GF-D8 (cell line): ENCODE measurements at regions not wholly inside any gene's neighbourhood (a gene's known extent, or its start where the extent isn't known, plus 50 kb on each side); places are given as distances from the start of the nearest gene placed in this dataset.
"Not testable (repeated sequence)": the region's sequence is repeated elsewhere in the genome, so short reads cannot be mapped to it uniquely, and the experiment has no call there.

ENCODE experiments used
- DNase-seq: peaks from one replicate; lab custom pipeline; 2025; lab: John Stamatoyannopoulos, UW

DNA sequence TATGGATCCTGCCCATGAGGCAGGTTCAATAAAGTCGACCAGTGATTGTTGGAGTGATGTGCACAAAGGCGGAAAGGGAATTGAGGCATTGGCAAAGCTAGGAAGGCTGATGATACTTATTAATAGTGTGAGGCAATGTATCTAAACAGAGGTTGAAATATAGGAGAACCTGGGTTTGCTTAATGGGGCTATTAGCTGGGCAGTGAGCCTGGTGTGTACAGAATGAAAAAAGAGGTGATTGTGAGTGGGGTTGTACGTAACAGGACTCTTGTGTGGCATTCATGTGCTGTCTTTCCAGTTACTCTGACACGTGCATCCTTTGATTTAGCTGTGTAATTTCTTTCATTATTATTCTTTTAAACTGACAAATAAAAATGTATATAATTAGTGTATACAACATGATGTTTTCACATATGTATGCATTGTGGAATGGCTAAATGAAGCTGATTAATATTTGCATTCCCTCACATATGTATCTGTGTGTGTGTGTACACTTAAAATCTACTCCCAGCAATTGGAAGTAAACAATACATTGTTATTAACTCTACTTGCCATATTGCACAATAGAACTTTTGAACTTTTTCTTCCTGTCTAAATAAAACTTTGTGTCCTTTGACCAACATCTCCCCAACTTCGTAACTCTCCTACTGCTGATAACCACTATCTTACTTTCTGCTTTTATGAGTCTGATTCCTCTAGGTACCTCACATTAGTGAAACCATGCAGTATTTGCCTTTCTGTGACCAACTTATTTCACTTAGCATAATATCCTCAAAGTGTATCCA, 220.5 kb upstream of the SLC35B3 start:
- DNase-seq, result no peak

DNA sequence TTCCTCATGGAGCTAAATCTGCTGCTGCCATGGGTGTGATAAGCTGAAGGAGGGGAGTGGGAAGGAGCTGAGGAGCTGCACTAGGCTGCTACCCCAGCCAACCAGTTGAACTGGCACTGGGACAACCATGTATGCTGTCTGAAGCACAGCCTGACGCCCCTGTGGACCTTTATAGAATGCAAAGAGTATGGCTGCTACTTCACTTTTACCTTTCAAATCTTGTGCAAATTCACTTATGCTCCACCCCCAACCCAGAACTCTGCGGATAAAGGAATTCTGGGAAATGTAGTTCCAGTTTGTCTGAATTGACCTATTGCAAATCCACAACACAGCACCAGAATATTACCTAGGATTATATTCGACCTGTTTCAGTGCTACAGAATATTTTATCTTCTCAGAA, 217.4 kb upstream of the SLC35B3 start:
- DNase-seq, result no peak

DNA sequence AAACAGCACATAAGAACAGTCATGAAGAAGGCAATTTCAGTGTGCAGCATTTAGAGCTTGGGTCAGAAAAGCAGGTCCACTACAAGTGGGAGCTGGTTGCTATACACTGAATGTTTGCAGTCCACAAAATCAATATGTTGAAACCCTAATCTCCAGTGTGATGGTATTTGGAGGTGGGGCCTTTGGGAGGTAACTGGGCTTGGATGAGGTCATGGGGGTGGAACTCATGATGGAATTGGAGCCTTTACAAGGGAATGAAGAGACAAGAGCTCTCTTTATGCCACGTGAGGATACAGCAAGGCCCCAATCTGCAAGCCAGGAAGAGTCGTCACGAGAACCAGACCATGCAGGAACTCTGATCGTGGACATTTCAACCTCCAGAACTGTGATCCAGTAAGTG, 216.7 kb upstream of the SLC35B3 start:
- no peak for DNase-seq

DNA sequence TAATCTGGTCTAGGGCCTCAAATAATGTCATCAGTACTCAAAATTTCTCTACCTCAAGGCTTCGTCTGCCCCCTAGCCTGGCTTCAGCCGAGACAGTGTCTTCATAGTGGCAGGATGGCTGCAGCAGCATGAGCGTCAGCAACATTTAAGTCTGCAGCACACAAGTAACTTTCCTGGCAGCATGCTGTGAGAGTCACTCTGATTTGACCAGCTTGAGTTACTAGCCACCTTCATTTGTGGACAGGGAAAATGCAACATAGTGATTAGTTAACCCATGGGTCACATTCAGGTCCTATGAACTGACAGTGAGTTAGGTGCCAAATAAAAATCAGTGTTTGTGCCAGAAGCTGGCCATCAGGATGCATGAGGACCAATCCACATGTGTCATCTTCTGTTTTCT, 209.9 kb upstream of the SLC35B3 start:
- no peak for DNase-seq

DNA sequence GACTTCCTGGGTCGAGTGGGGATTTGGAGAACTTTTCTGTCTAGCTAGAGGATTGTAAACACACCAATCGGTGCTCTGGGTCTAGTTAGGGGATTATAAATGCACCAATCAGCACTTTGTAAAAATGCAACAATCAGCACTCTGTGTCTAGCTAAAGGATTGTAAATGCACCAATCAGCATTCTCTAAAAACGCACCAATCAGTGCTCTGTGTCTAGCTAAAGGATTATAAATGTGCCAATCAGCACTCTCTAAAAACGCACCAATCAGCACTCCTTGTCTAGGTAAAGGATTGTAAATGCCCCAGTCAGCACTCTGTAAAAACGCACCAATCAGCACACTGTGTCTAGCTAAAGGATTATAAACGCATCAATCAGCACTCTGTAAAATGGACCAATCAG, 209.0 kb upstream of the SLC35B3 start:
- DNase-seq, result no peak

DNA sequence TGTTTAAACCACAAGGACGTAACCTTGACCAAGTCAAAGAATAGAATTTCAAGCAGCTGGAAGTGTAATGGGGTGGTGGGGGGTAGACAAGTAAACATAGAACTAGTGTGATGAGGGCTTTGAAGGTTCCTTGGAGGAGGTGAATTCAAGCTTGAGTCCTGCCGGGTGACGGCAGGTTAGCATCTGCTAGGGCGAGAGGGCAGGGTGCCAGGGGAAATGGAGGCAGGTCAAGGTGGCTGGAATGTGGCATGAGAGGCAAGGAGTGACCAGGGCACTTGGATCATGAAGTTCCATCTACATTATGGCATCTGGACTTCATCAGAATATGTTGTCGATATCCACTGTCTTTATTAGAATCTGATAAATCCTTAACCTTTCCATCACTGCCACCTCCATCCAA, 207.5 kb upstream of the SLC35B3 start:
- no peak for DNase-seq

DNA sequence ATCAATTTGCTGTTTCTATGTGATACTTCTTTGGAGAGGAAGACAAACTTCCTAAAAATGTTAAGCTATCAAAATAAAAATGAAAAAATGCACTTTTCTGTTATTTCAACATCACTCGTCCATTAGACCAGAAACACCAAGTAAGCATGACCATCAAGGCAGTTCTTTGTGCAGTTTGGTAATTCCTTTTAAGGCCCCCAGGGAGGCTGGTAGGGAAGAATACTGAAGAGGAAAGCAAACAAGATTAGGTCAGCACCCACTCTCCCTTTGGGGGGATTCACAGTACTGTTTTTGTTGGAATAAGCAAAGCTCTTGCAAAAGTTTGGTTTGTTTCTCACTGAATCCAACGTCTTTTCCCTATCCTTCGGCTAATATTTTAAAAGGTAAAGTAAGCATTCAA, 206.8 kb upstream of the SLC35B3 start:
- DNase-seq, result no peak

DNA sequence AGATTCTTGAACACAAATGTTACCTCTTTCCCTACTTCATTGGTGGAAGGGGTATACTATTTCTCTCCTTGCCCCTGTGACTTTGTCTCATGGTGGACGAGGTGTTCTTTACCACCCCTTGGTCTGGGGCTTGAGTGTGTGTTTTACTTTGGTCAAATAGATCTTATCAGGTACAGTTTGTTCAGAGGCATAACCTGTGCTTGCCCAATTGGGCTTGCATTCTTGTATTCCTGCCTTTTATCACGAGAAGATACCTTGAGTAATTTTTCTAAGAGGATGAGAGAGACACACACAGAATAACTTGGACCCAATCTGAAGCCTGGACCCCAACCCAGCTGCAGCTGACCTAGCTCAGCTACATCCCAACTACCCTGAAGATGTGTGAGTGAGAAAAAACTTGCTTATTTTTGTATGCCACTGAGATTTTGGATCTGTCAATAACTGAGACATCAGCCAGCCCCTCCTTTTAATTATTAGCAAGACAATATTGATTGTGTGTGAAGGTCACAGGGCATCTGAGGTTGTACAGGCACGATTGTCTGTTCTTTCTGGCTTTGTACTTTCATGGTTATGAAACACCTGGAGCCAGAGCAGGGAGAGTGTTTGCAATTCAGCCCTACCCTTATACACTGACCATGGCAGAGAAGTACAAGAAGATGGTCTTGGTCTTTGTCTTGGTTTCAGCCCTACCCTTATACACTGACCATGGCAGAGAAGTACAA, 204.7 kb upstream of the SLC35B3 start:
- no peak for DNase-seq

DNA sequence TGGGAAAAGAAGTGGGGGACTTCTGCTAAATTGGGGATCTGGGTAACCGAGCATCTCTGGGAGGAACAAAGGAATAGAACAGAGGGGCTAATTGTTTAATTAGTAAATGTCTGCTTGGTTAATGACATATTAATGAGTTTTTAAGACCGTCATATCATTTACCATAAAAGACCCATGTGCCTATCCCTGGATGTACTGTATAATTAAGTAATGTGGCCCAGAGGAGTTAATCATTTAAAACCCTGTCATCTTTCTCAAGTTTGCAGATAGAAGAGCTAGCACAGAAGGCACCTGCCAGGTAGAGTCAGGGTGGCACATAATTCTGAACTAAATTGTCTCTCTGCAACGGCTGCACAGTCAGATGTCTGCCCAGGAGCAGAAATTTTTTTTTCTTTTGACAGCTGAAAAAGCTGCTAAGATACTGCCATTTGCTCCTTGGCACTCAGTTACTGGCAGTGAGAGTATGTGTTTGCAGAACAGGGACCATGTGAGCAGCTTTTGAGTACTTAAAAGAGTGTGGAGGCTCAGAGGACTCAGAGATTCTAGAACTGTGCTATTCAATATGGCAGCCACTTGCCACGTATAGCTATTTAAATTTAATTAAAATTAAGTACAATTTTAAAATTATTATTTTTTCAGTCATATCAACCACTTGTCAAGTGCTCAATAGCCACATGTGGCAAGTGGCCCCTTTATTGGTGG, 202.7 kb upstream of the SLC35B3 start:
- no peak for DNase-seq

DNA sequence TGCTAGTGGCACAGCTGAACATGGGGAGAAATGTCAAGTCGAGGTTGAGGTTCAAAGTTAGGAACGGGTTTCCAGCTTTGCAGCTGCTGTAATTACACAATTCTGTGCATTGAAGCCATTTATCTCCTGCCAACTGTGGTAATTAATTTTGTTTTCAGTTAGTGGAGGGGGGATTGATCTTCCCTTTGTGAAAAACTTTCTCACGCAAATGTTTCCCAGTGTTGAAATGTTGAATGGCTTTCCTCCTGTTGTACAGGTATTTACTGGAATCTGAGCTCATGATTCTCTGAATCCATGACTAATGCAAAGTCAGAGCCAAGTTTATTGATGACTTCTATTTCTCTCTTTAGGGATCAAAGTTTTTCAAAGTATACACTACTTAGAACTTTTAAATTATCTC, 198.4 kb upstream of the SLC35B3 start:
- no peak for DNase-seq

DNA sequence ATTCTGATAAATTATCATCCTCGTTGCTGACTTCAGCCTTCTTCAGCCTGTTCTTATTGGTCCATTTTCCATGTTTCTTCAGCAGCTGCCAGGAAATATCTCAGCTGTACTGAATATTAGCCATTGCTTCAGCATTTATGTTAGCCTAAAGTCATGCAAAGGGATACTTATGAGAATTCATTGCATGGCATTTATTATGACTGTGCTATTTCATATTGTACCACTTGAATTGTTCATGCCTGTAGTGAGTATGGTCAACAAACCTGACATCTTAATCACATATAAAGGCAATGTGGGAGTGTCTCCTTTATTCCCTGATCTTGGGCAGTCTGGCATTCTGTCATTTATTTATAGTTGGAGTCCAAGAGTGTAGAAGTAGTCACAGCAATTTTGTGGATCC, 193.4 kb upstream of the SLC35B3 start:
- DNase-seq, result no peak

DNA sequence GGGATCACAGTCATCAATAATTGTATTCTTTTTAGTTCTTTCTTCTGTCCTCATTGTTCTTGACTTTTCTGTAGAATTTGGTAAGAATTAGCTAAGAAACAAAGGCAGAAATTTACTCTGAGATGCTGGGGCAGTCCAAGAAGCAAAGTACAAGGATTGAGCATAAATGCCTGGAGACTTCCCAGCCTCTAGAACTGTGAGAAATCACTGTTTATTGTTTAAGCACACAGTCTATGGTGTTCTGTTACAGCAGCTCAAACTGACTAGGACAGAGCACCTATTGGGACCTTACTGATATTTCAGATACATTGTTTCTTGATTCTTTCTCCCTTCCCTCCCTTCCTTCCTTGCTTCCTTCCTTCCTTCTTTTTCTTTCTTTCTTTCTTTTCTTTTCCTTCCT, 192.7 kb upstream of the SLC35B3 start:
- DNase-seq, result no peak

DNA sequence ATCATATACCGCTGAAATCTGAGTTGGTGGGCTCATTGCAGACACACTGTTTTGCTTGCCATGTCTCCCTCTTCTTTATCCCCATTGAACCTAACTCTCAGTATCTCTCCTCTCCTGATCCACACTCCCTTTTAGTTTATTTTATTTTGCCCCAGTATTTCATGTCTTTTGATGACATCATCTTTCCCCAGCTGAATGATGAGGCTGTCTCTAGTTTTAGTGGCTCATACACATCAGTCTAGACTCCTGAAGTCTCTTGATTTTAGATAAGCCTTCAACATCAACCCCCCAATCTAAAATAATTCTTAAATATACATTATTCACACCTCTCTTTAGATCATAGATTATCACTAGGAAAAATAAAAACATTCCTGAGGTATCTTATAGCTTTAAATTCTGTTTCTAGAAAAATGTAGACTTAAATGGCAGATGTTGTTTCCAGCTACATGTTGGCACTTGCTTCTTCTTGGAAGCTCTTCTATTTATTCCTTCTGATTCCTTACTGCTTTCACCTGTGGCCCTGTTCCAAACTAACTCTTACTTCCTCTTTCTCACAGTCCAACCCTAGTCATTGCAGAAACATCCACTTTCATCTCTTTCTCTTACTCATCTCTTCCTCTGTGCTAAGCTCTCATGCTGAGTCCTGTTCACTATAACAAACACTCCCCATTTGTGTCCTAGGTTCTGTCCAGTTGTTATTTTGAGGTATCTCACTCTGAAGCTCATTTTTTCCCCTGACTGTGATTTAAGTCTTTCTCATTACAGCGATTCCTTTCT, 191.9 kb upstream of the SLC35B3 start:
- no peak for DNase-seq

DNA sequence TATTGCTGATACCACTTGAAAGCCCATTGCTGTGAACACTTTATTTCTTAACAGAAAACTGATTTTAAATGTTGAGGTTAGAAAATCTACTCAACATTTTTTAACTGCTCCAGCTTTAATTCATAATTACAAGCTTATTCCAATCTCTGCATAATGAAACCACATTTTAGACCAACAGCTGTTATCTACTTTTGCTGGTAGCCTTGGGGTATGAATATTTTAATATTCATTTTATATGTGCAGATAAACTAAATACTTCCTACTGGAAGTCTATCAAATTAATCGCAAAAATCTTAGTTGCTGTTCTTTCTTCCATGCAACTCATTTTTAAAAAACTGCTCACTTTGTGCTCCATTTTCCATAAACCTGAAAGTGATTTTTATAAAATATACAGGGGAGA, 189.3 kb upstream of the SLC35B3 start:
- DNase-seq, result no peak

DNA sequence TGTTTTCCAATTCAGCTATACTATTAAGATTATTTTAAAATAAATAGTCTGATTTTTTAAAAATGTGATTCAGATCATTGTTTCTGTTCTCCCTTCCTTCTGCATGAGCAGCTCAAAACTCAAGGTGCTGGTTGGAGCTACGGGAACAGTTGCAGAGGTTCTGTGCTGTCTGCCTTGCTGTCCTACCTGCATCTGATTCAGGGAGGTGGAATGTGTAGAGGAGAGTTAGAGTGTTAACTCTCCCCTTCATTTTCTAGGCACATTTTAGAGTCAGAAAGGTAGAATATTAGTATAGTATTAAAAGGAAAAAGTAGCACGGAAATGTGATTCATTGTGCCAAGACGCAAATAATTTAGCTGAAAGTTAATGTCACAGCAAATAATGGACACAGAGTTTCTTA, 188.1 kb upstream of the SLC35B3 start:
- no peak for DNase-seq

DNA sequence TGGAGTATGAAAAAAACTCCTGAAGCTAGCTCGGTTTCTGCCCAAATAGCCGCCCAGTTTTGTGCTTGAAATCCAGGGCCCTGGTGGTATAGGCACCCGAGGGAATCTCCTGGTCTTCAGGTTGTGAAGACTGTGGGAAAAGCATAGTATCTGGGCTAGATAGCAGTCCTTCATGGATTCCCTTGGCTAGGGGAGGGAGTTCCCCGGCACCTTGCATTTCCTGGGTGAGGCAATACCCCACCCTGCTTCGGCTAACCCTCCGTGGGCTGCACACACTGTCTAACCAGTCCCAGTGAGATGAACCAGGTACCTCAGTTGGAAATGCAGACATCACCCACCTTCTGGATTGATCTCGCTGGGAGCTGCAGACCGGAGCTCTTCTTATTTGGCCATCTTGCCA, 184.5 kb upstream of the SLC35B3 start:
- no peak for DNase-seq

DNA sequence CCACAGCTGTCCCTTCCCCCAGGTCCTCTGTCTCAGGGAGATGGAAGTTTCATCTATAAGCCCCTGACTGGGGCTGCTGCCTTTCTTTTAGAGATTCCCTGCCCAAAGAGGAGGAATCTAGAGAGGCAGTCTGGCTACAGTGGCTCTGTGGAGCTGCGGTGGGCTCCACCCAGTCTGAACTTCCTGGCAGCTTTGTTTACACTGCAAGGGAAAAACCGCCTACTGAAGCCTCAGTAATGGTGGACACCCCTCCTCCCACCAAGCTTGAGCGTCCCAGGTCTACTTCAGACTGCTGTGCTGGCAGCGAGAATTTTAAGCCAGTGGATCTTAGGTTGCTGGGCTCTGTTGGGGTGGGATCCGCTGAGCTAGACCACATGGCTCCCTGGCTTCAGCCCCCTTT, 184.1 kb upstream of the SLC35B3 start:
- not testable (repeated sequence) for DNase-seq

DNA sequence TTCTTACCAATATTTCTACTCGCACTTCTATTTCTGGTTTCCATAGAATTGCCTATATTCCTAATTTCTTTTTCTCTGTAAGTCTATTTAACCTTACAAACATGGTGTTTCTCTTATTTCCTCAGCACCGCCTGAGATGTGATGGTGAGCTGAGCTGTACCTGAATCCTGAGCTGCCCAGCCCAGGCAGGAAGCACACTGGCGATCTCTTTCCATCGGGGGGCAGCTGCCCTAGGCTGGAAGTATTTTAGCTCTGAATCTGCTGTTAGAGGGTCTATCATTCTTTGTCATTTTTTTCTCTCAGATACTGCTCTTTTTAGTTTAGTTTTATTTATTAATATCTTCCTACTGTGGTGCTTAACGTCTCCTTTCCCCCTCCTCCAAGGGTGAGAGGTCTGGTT, 173.4 kb upstream of the SLC35B3 start:
- DNase-seq, result no peak

DNA sequence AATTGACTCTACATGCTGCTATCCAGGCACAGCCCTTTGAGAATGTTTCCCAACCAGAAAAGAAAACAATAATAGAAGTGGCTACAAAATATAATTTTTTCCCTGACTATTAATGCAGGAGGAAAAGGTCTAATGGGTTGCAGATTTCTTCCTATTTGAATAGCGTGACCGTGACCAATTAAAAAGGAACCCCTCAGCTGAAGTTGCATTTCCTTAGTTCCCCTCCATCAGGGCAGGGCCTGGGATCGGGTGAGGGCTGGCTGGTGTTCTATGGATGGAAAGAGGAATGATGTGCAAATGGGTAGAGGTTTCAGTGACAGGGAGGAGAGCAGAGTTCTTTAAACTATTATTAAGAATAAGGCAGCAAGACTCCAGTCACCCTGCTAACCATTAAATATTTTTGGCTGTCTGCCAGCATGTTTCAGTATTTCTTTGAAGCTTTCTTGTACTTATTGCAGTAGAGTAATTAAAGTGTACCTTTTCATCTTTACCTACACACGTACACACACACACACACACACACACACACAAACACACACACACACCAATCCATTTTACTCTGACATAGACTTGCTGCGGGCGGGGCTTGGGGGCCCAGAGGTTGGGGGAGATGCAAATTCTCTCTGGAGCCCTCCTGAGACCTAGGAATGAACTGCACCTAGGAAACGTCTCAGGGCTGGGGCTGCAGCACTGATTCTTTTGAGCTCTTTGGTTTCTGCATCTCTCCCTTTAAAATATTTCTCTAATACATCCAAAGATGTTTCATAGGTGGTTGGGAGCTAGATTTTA, 154.8 kb upstream of the SLC35B3 start:
- no peak for DNase-seq

DNA sequence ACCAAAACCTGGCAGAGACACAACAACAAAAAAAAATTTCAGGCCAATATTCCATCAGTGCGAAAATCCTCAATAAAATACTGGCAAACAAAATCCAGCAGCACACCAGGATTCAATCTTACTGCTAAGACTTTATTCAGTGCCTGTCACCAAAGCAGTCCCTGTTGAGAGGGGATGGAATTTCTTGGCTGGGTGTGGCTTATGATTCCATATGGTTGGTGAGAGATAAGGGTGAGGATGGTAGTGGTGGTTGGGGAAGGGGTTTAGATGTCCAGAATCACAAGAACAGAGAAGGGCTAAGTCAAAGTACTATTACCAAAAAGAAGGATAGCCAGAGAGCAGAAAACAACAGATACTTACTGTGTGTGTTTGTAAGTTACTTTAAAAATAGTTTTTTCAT, 152.8 kb upstream of the SLC35B3 start:
- no peak for DNase-seq

DNA sequence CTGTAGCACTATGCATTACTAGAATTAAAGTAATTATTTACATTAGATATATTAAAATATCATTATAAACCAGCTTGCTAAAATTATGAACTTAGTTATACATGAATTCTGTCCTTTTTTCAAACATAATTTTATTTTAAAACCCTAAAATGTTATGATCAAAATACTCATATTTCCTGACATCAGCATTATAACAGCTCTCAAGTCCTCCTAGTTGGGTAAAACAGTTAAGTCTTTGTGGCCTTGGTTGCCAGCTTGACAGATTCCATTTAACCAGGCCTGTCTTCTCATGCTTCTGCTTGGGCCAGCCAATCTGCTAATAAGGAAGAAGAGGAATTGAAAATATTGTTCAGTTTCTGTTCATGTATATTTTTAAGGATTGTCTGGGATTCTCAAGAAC, 147.9 kb upstream of the SLC35B3 start:
- DNase-seq, result no peak

DNA sequence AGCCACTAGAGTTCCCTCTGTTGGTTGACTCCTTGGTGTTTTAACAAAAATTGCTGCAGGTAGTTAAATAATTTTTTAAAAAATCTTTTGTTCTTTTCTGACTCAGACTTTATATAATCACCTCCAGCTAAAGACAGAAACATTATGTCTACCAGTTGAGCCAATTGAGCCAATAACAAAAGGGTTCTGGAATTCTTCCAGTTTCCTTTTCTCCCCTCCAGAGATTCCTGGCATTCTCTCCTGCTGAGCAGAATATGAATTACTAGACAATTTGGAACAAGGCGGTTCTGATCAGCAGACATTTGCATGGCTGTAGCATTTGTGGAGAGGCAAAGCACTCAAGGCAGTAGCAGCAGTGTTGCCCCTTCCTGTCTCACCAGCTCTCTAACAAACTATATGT, 144.0 kb upstream of the SLC35B3 start:
- DNase-seq, result no peak
